Small intestine (tissue), 7 donors: ENCODE measurements at regions not wholly inside any gene's neighbourhood (a gene's known extent, or its start where the extent isn't known, plus 50 kb on each side); places are given as distances from the start of the nearest gene placed in this dataset.
"Not testable (repeated sequence)": the region's sequence is repeated elsewhere in the genome, so short reads cannot be mapped to it uniquely, and the experiment has no call there.

Source experiments
- DNase-seq, 2 donors: peaks; one replicate each; pipeline versions ENCODE4 v3.0.0 to v3.0.0-alpha.2; 2013
- FAIRE-seq: peaks from 2 replicates; lab custom pipeline; 2012; peaks lifted over from hg19 to GRCh38; lab: Jason Lieb, UNC
- H3K27ac ChIP-seq, 3 donors: one replicate each; pipeline ENCODE4 v1.5.1; 2013; ENCODE audit warnings: low read length in 2 of 3, mild to moderate bottlenecking in 2 of 3, control low read depth in 1 of 3, inconsistent platforms in 1 of 3, low read depth in 1 of 3, moderate library complexity in 1 of 3
- H3K27me3 ChIP-seq, 3 donors: one replicate each; pipeline ENCODE4 v1.6.1; 2013; ENCODE audit warnings: low read length in 3 of 3, inconsistent platforms in 1 of 3; ENCODE audit not compliant: control insufficient read depth in 3 of 3, insufficient read depth in 3 of 3
- H3K36me3 ChIP-seq, 3 donors: one replicate each; pipeline ENCODE4 v1.6.1; 2013; ENCODE audit warnings: low read length in 3 of 3, inconsistent platforms in 1 of 3, low read depth in 1 of 3, mild to moderate bottlenecking in 1 of 3, moderate library complexity in 1 of 3; ENCODE audit not compliant: control insufficient read depth in 3 of 3, insufficient read depth in 2 of 3
- H3K4me1 ChIP-seq, 3 donors: one replicate each; pipeline ENCODE4 v1.6.1; 2013; ENCODE audit warnings: low read length in 2 of 3, inconsistent platforms in 1 of 3, low read depth in 1 of 3, mild to moderate bottlenecking in 1 of 3, moderate library complexity in 1 of 3; ENCODE audit not compliant: control insufficient read depth in 3 of 3, insufficient read depth in 2 of 3
- H3K4me3 ChIP-seq, 3 donors: one replicate each; pipeline ENCODE4 v1.5.1; 2013; ENCODE audit warnings: low read length in 3 of 3, control low read depth in 1 of 3, inconsistent platforms in 1 of 3, low read depth in 1 of 3, mild to moderate bottlenecking in 1 of 3, moderate library complexity in 1 of 3
- H3K9me3 ChIP-seq, 2 donors: one replicate each; pipeline ENCODE4 v1.6.1; 2013; ENCODE audit warnings: low read depth in 1 of 2, low read length in 1 of 2; ENCODE audit not compliant: control insufficient read depth in 2 of 2, insufficient read depth in 1 of 2
- WGBS, 3 donors: extraction: QIAGEN DNeasy Blood & Tissue Kit; methylation state at CpG; one replicate each; pipeline ENCODE4 v1.1.7; 2013; 5-methylcytosine and 5-hydroxymethylcytosine counted together
- donor health status: healthy with polysubstance abuse.
- donor health status: control.
- donor health status: control.
- donor health status: Bipolar disorder and iron deficiency.
- donor health status: healthy.

GRCh38 chr5:67549296-67549618 is 352.7 kb upstream of the CD180 start:
- FAIRE-seq: no peak

GRCh38 chr5:67548520-67549295 is 352.1 kb upstream of the CD180 start:
- WGBS, 3 donors: 22 to 52% (median 49%) methylated on average over 8 of the region's 8 CpGs
- Histone ChIP-seq H3K27ac (peak overlapping the region in 1 of 3 donors; percentile 39), H3K9me3 (no peaks in the 10 kb centered on the region), H3K4me3 (no peak overlapping the region), H3K36me3 (no peaks in the 10 kb centered on the region), H3K4me1 (peaks cover 0 to 6% (median 5%) of the 10 kb centered on the region in 3 donors), H3K27me3 (no peaks in the 10 kb centered on the region)
- DNase-seq: peak; percentile 38 to 44
- FAIRE-seq: no peak

More at GRCh38 chr5:67549296-67549618, 352.7 kb upstream of the CD180 start:
- DNase-seq: no peak
- H3K4me3 ChIP-seq: no peak overlapping the region
- H3K9me3 ChIP-seq: no peaks in the 10 kb centered on the region
- H3K27me3 ChIP-seq: no peaks in the 10 kb centered on the region
- H3K4me1 ChIP-seq: peaks cover 0 to 6% (median 5%) of the 10 kb centered on the region in 3 donors
- no peak overlapping the region for H3K27ac ChIP-seq
- WGBS, 3 donors: 72 to 83% (median 76%) methylated on average over 3 of the region's 3 CpGs
- H3K36me3 ChIP-seq: no peaks in the 10 kb centered on the region

GRCh38 chr5:67547682-67548081 is 351.1 kb upstream of the CD180 start:
- H3K27ac ChIP-seq: no peak overlapping the region
- no peaks in the 10 kb centered on the region for H3K36me3 ChIP-seq
- H3K27me3 ChIP-seq: no peaks in the 10 kb centered on the region
- FAIRE-seq (no peak), DNase-seq (peak in 1 of 2 donors; percentile 27)
- H3K4me3 ChIP-seq: no peak overlapping the region
- 23 to 68% (median 34%) methylated on average over 1 of the region's 1 CpG for WGBS, 3 donors
- H3K4me1 ChIP-seq: peaks cover 0 to 6% (median 5%) of the 10 kb centered on the region in 3 donors
- H3K9me3 ChIP-seq: no peaks in the 10 kb centered on the region

GRCh38 chr5:67544942-67545341 is 348.3 kb upstream of the CD180 start:
- DNase-seq, H3K36me3 ChIP-seq, FAIRE-seq, H3K27me3 ChIP-seq, H3K4me3 ChIP-seq, H3K4me1 ChIP-seq, H3K9me3 ChIP-seq, H3K27ac ChIP-seq: not testable (repeated sequence)

GRCh38 chr5:67543720-67544270 is 347.2 kb upstream of the CD180 start:
- DNase-seq (no peak), FAIRE-seq (no peak)
- Histone ChIP-seq H3K4me3 (no peak overlapping the region), H3K27ac (no peak overlapping the region), H3K36me3 (no peaks in the 10 kb centered on the region), H3K27me3 (no peaks in the 10 kb centered on the region), H3K9me3 (no peaks in the 10 kb centered on the region), H3K4me1 (peaks cover 0 to 2% (median 0%) of the 10 kb centered on the region in 3 donors)
- WGBS, 3 donors: 69 to 81% (median 80%) methylated on average over 5 of the region's 5 CpGs

DNA sequence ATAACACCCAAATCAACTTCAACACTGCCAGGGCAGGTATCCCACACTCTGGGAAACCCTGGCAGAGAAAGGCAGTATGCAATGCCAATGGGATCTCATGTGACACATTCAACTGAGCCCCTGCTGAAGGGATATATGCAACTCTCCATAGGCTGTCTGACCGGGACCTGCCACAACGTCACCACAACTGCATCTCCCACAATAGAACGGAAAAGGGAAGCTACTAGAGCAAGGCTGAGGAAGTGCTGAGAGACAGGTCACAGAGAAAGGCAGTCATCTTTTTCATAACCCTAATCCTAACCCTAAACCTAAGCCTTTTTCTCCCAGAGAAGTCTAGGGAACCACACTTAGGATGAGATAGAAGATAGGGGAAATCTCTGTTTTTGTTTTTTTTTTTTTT is 345.9 kb upstream of the CD180 start:
- 72 to 91% (median 88%) methylated on average over 3 of the region's 3 CpGs for WGBS, 3 donors
- FAIRE-seq: no peak

DNA sequence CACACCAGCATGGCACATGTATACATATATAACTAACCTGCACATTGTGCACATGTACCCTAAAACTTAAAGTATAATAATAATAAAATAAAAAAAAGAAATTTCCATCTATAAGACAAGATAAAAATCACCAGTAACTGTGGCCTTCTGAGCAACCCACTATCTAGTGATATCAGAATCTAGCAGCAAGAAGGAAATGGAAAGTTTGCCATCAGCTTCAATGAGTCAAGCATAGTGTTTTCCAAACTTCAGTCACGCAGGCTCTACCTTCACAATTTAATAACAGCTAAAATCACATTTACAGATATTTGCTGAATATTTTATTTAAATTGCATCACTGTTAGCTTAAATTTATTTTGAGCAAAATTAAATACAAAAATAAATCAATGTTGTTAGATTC is 345.3 kb upstream of the CD180 start:
- H3K27ac ChIP-seq: no peak overlapping the region
- H3K36me3 ChIP-seq: no peaks in the 10 kb centered on the region
- 85 to 100% (median 91%) methylated on average over 1 of the region's 1 CpG for WGBS, 3 donors
- no peak overlapping the region for H3K4me3 ChIP-seq
- H3K9me3 ChIP-seq: no peaks in the 10 kb centered on the region
- DNase-seq (no peak), FAIRE-seq (no peak)
- peaks cover 0 to 7% (median 0%) of the 10 kb centered on the region in 3 donors for H3K4me1 ChIP-seq
- no peaks in the 10 kb centered on the region for H3K27me3 ChIP-seq

More for the DNA sequence above, 345.9 kb upstream of the CD180 start:
- no peaks in the 10 kb centered on the region for H3K36me3 ChIP-seq
- H3K27ac ChIP-seq: no peak overlapping the region
- no peaks in the 10 kb centered on the region for H3K27me3 ChIP-seq
- no peaks in the 10 kb centered on the region for H3K9me3 ChIP-seq
- no peak overlapping the region for H3K4me3 ChIP-seq
- DNase-seq: no peak
- peaks cover 0 to 5% (median 0%) of the 10 kb centered on the region in 3 donors for H3K4me1 ChIP-seq

DNA sequence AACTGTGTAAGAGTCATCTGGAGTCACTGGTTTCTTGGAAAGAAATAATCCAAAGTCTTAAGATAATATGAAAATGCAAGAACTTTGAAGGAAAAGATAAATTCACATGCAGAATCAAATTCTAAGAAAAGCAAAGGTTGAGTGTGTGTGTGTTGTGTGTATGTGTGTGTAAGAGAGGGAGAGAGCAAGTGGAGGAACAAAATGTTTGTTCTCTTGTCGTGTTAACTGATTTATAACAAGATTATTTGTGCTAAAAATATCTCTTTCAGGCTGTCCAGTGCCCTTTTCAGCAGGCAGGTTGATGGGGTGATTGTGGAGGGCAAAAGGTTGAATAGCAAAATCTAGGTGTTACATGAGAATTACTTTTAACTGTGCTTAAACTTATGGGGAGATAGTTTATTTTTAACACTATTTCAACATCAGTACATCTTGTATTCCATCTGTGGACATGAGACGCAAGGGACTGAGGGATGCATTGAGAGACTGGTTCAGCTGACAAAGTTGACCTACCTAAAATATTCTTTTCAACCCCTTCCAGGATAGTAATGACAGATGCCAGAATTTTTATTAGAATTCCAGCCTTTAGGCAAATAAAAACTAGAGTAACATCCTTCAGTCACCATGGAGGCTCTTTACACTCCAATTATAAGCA is 342.4 kb upstream of the CD180 start:
- H3K27ac ChIP-seq: no peak overlapping the region
- WGBS, 3 donors: 61 to 70% (median 64%) methylated on average over 2 of the region's 2 CpGs
- no peak for FAIRE-seq

More for the DNA sequence above, 342.4 kb upstream of the CD180 start:
- Histone ChIP-seq H3K36me3 (no peaks in the 10 kb centered on the region), H3K4me1 (peaks cover 0 to 16% (median 0%) of the 10 kb centered on the region in 3 donors), H3K27me3 (no peaks in the 10 kb centered on the region), H3K9me3 (no peaks in the 10 kb centered on the region), H3K4me3 (no peak overlapping the region)
- no peak for DNase-seq
